ENCODE measurements at regions not wholly inside any gene's neighbourhood (a gene's known extent, or its start where the extent isn't known, plus 50 kb on each side); places are given as distances from the start of the nearest gene placed in this dataset.

- TF ChIP-seq EP300 (IDR thresholded peaks at IDR 0.05) (no peak), CTCF (IDR thresholded peaks at IDR 0.05) (no peak)
Observed at GRCh38 chr3:80553211-80553610, 785.4 kb upstream of the ROBO1 start.

Measured in ovary (tissue), 3 donors.